ENCODE measurements at regions not wholly inside any gene's neighbourhood (a gene's known extent, or its start where the extent isn't known, plus 50 kb on each side); places are given as distances from the start of the nearest gene placed in this dataset.

DNA sequence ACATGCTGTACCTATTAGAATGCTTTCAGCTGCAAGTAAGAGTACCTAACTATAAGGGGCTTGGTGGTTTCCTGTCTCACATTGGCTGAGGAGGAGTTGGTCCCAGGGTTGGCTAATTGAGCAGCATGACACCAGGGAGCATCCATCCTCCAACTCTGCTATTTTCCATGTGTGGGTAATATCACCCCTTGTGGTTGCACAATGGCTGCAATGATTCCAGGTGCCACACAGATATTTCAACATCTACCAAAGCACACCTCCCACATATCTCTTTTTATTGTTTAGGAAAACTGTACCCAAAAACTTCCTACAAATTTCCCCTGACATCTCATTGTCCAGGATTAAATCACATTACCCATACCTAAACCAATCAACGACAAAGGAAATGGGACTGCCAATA lies 118.0 kb upstream of the EEA1 start:
- Histone ChIP-seq H3K9ac (ENCODE audit: low read depth, low read length) (no peak overlapping the region), H3K9me3 (ENCODE audit: control insufficient read depth, insufficient read depth, low read length) (no peaks in the 10 kb centered on the region), H3K27me3 (ENCODE audit: control insufficient read depth, insufficient read depth, low read length) (no peaks in the 10 kb centered on the region), H3K27ac (ENCODE audit: low read depth, low read length) (no peak overlapping the region), H3K36me3 (ENCODE audit: control insufficient read depth, insufficient read depth, low read length) (no peaks in the 10 kb centered on the region), H3K4me1 (ENCODE audit: control insufficient read depth, insufficient read depth, low read length) (no peaks in the 10 kb centered on the region; the same call in 1 of the 2 replicates), H3K4me3 (ENCODE audit: low read depth, low read length) (no peak overlapping the region)

DNA sequence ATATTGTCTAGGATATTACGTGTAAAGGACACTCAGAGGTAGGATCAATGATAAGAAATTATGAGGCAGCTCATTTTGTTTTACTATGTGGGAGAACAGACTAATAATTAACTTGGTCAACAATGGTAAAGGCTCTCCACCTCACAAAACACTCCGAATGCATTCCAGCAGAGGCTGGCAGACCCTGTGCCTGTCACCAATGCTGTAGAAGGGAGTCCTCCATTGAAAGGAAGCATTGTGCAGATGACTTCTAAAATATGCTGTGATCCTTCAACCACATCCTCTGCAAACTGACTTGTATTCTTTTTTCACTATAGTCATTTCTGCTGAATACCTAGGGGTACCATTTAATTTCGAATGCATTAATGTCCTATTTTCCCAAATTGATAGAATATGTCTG lies 119.6 kb upstream of the EEA1 start:
- no peaks in the 10 kb centered on the region for H3K27me3 ChIP-seq (ENCODE audit: control insufficient read depth, insufficient read depth, low read length)
- no peak overlapping the region for H3K9ac ChIP-seq (ENCODE audit: low read depth, low read length)
- H3K36me3 ChIP-seq (ENCODE audit: control insufficient read depth, insufficient read depth, low read length), result no peaks in the 10 kb centered on the region
- H3K4me1 ChIP-seq (ENCODE audit: control insufficient read depth, insufficient read depth, low read length), result no peaks in the 10 kb centered on the region; the same call in 1 of the 2 replicates
- H3K9me3 ChIP-seq (ENCODE audit: control insufficient read depth, insufficient read depth, low read length), result no peaks in the 10 kb centered on the region
- no peak overlapping the region for H3K4me3 ChIP-seq (ENCODE audit: low read depth, low read length)
- H3K27ac ChIP-seq (ENCODE audit: low read depth, low read length), result no peak overlapping the region

DNA sequence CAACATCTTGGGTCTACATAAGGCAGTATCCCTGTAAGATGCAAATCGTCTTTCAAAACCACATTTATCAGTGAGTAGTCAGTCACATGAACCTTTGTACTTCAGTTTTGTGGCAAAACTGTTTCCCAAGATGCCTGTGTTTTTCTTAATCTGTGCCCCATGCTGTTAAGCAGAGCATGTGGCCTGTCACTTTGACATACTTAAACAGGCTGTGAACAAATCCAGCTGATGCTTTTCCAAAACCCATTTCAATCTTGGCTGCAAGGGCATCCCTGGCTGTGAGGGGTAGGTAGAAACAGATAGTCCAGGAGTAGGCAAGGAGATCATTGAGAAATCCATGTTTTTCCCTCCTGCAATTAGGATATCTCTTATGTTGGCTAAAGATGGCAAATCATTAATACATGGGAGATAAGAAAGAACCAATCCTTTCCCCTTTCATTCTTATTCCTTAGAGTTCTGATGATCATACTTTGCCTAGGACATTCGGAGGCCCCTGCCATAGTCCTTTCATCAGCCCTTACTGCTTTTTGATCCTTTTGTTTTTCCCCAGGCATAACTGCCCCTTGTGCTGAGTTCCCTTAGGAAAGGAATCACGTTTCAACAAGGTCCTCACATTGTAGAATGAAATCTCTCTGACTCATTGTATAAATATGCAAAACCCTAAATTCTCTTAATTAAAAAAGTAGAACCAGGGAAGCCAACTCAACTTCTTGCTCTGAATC lies 121.1 kb upstream of the EEA1 start:
- Histone ChIP-seq H3K36me3 (ENCODE audit: control insufficient read depth, insufficient read depth, low read length) (no peaks in the 10 kb centered on the region), H3K9me3 (ENCODE audit: control insufficient read depth, insufficient read depth, low read length) (no peaks in the 10 kb centered on the region), H3K4me3 (ENCODE audit: low read depth, low read length) (no peak overlapping the region), H3K27ac (ENCODE audit: low read depth, low read length) (no peak overlapping the region), H3K27me3 (ENCODE audit: control insufficient read depth, insufficient read depth, low read length) (no peaks in the 10 kb centered on the region), H3K4me1 (ENCODE audit: control insufficient read depth, insufficient read depth, low read length) (peaks cover 4% of the 10 kb centered on the region), H3K9ac (ENCODE audit: low read depth, low read length) (no peak overlapping the region)

DNA sequence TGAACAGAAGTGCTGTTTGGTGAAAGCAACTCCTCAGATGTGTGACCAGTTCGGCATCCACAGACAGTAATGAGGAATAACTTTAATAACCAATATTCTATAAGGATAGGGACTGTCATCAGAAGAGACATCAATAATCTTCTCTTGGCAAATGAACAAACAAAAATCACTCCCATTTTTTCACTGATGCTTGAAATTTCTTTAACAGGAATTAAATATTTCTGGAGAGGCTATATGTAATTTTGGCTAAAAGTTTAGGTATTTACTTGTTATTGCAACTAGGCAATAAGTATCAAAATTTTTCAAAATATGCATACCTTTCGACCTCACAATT lies 121.6 kb upstream of the EEA1 start:
- Histone ChIP-seq H3K4me3 (ENCODE audit: low read depth, low read length) (no peak overlapping the region), H3K4me1 (ENCODE audit: control insufficient read depth, insufficient read depth, low read length) (peaks cover 9% of the 10 kb centered on the region), H3K36me3 (ENCODE audit: control insufficient read depth, insufficient read depth, low read length) (no peaks in the 10 kb centered on the region), H3K9me3 (ENCODE audit: control insufficient read depth, insufficient read depth, low read length) (no peaks in the 10 kb centered on the region), H3K9ac (ENCODE audit: low read depth, low read length) (no peak overlapping the region), H3K27ac (ENCODE audit: low read depth, low read length) (no peak overlapping the region), H3K27me3 (ENCODE audit: control insufficient read depth, insufficient read depth, low read length) (no peaks in the 10 kb centered on the region)

DNA sequence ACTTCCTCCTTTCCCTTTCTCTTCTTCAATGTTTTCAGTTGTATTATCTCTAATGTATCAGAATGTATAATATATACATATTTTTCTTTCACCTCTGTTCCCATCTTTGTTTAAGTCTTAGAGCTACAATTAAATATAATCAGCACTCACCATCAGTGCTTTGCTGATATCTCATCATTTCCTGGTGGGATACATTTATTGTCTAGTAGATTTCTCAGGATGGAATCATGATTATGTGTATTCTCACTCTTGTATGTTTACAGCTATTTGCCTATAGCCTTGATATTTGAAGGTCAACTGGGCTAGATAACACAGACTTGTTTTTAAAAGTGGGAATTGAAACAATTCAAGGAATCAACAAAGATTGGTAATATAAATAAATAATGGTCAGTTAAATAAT lies 124.9 kb upstream of the EEA1 start:
- Histone ChIP-seq H3K9ac (ENCODE audit: low read depth, low read length) (no peak overlapping the region), H3K36me3 (ENCODE audit: control insufficient read depth, insufficient read depth, low read length) (no peaks in the 10 kb centered on the region), H3K27ac (ENCODE audit: low read depth, low read length) (no peak overlapping the region), H3K27me3 (ENCODE audit: control insufficient read depth, insufficient read depth, low read length) (no peaks in the 10 kb centered on the region), H3K9me3 (ENCODE audit: control insufficient read depth, insufficient read depth, low read length) (no peaks in the 10 kb centered on the region), H3K4me3 (ENCODE audit: low read depth, low read length) (no peak overlapping the region), H3K4me1 (ENCODE audit: control insufficient read depth, insufficient read depth, low read length) (peaks cover 13% of the 10 kb centered on the region)

DNA sequence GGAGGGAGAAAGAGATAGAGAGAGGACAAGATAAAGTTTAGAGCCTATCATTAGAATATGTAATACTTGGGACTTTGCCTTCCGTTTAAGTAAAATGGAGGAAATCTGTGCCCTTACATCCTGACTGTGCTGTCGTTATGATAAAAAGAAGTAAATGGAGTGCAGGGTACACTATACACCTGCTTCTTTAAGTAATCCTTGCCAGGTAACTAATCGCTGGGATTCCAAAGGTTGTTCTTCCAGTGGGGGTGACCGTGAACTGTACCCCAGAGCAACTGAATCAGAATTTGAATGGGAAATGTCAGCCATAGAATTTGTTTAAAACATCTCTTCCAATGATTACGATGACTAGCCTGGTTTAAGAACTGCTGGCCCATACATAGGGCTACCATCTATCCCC lies 126.1 kb upstream of the EEA1 start:
- Histone ChIP-seq H3K4me1 (ENCODE audit: control insufficient read depth, insufficient read depth, low read length) (peaks cover 13% of the 10 kb centered on the region), H3K36me3 (ENCODE audit: control insufficient read depth, insufficient read depth, low read length) (no peaks in the 10 kb centered on the region), H3K9ac (ENCODE audit: low read depth, low read length) (no peak overlapping the region), H3K4me3 (ENCODE audit: low read depth, low read length) (no peak overlapping the region), H3K9me3 (ENCODE audit: control insufficient read depth, insufficient read depth, low read length) (no peaks in the 10 kb centered on the region), H3K27me3 (ENCODE audit: control insufficient read depth, insufficient read depth, low read length) (no peaks in the 10 kb centered on the region), H3K27ac (ENCODE audit: low read depth, low read length) (no peak overlapping the region)

DNA sequence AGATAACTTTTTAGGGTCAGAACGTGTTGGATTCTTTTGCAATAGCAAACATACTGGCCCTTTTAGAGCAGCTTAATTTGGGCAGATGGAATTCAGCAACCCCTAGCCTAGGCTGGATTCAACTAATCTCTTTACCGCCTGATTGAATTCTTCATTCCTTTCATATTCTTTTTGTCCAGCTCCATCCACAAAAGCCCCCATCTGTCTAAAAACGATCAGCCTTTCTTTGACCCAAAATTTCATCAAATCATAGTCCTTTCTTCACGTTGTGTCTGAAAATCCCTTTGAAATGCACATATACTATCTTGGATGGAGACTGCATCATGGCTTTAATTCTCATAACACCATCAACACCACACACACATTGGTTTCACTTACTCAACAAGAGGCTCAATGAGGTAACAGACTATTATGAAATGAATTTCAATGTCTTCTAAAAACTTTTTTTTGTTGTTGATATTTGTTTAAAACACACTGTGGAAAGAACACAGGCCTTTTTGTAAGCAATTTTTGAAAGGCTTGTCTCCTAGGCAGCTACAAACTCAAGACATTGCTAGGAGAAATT lies 128.0 kb upstream of the EEA1 start:
- Histone ChIP-seq H3K36me3 (ENCODE audit: control insufficient read depth, insufficient read depth, low read length) (no peaks in the 10 kb centered on the region), H3K9ac (ENCODE audit: low read depth, low read length) (no peak overlapping the region), H3K9me3 (ENCODE audit: control insufficient read depth, insufficient read depth, low read length) (no peaks in the 10 kb centered on the region), H3K27ac (ENCODE audit: low read depth, low read length) (no peak overlapping the region), H3K4me1 (ENCODE audit: control insufficient read depth, insufficient read depth, low read length) (peaks cover 13% of the 10 kb centered on the region; the same call in 1 of the 2 replicates), H3K4me3 (ENCODE audit: low read depth, low read length) (no peak overlapping the region), H3K27me3 (ENCODE audit: control insufficient read depth, insufficient read depth, low read length) (no peaks in the 10 kb centered on the region)

DNA sequence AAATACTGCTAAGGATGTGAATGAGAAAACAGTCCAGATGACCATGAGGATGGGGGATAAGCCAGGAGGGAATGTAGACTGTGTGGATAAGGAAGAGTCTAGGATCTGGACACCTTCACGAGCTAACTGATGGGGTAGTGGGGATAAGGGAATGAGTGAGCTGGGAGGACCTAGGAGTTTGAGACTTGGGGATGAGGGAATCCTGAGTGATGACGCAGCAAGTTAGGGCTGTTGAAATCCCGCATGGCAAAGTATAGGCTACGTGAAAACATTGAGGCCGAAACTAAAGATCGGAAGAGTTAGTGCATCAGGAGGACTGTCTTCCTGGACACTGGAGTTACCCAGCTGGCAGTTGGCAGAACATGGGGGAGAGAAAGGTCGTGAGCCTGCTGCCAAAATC lies 129.2 kb upstream of the EEA1 start:
- no peaks in the 10 kb centered on the region for H3K36me3 ChIP-seq (ENCODE audit: control insufficient read depth, insufficient read depth, low read length)
- no peak overlapping the region for H3K27ac ChIP-seq (ENCODE audit: low read depth, low read length)
- H3K9ac ChIP-seq (ENCODE audit: low read depth, low read length), result no peak overlapping the region
- no peaks in the 10 kb centered on the region for H3K9me3 ChIP-seq (ENCODE audit: control insufficient read depth, insufficient read depth, low read length)
- no peak overlapping the region for H3K4me3 ChIP-seq (ENCODE audit: low read depth, low read length)
- H3K4me1 ChIP-seq (ENCODE audit: control insufficient read depth, insufficient read depth, low read length), result peaks cover 13% of the 10 kb centered on the region; the same call in 1 of the 2 replicates
- no peaks in the 10 kb centered on the region for H3K27me3 ChIP-seq (ENCODE audit: control insufficient read depth, insufficient read depth, low read length)

DNA sequence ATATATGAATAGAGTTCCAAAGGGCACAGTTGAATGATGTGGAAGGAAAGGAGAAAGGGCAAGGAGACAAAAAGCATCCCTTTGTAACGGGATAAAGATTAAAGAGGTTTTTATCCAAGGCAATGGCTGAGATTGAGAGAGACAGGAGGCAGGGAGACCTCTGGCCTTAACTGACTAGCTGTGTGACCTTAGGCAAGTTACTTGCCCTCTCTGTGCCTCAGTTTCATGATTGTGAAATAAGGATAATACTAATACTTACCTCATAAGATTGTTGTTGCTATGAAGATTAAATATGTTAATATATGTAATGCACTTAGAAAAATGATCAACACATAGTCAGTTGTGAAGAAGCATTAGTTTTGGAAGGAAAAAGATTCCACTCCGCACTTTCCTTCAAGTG lies 130.2 kb upstream of the EEA1 start:
- Histone ChIP-seq H3K9ac (ENCODE audit: low read depth, low read length) (no peak overlapping the region), H3K27me3 (ENCODE audit: control insufficient read depth, insufficient read depth, low read length) (no peaks in the 10 kb centered on the region), H3K36me3 (ENCODE audit: control insufficient read depth, insufficient read depth, low read length) (no peaks in the 10 kb centered on the region), H3K4me3 (ENCODE audit: low read depth, low read length) (no peak overlapping the region), H3K4me1 (ENCODE audit: control insufficient read depth, insufficient read depth, low read length) (peaks cover 13% of the 10 kb centered on the region; the same call in 1 of the 2 replicates), H3K27ac (ENCODE audit: low read depth, low read length) (no peak overlapping the region), H3K9me3 (ENCODE audit: control insufficient read depth, insufficient read depth, low read length) (no peaks in the 10 kb centered on the region)

DNA sequence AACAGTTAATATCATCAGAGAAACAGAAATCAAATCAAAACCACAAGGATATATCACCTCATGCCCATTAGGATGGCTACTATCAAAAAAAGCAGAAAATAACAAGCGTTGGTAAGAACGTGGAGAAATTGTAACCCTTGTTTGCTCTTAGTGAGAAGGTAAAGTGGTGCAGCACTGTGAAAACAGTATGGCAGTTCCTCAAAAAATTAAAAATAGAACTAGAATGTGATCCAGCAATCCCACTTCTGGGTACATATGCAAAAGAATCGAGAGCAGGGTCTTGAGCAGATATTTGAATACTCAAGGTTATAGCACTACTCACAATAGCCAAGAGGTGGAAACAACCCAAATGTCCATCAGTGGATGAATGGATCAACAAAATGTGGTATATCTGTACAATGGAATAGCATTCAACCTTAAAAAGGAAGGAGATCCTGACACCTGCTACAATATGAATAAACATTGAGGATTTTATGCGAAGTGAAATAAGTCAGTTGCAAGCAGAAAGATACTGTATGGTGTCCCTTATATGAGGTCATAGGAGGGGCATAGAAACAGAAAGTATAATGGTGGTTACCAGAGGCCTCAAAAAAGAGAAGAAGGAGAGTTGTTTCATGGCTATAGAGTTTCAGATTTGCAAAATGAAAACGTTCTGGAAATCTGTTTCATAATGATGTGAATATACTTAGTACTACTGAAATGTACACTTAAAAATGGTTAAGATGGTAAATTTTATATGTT lies 131.0 kb upstream of the EEA1 start:
- Histone ChIP-seq H3K9me3 (ENCODE audit: control insufficient read depth, insufficient read depth, low read length) (no peaks in the 10 kb centered on the region), H3K36me3 (ENCODE audit: control insufficient read depth, insufficient read depth, low read length) (no peaks in the 10 kb centered on the region), H3K4me1 (ENCODE audit: control insufficient read depth, insufficient read depth, low read length) (peaks cover 10% of the 10 kb centered on the region; the same call in 1 of the 2 replicates), H3K9ac (ENCODE audit: low read depth, low read length) (no peak overlapping the region), H3K27me3 (ENCODE audit: control insufficient read depth, insufficient read depth, low read length) (no peaks in the 10 kb centered on the region), H3K27ac (ENCODE audit: low read depth, low read length) (no peak overlapping the region), H3K4me3 (ENCODE audit: low read depth, low read length) (no peak overlapping the region)
